H1 (cell line): ENCODE measurements at regions not wholly inside any gene's neighbourhood (a gene's known extent, or its start where the extent isn't known, plus 50 kb on each side); places are given as distances from the start of the nearest gene placed in this dataset.

Experiments
- CTCF ChIA-PET: fragments of 300-600 bp; sonication (Branson Sonifier 250); formaldehyde crosslinking; loops from one replicate; lab custom pipeline; 2021; ENCODE audit not compliant: partially characterized antibody; lab: Charles Lee
- POLR2A ChIA-PET: fragments of 300-600 bp; sonication (Branson Sonifier 250); formaldehyde crosslinking; loops from one replicate; lab custom pipeline; 2021; ENCODE audit warnings: inconsistent platforms; ENCODE audit not compliant: partially characterized antibody; lab: Charles Lee
- DNase-seq, 2 experiments: peaks; one replicate each; pipeline versions ENCODE4 v3.0.0 to v3.0.0-alpha.2; 2010 to 2022; ENCODE audit warnings: low spot score in 2 of 2, low read depth in 1 of 2, mixed read lengths in 1 of 2
- FAIRE-seq: peaks from 2 replicates; lab custom pipeline; 2011; peaks lifted over from hg19 to GRCh38; lab: Jason Lieb, UNC
- H2AFZ ChIP-seq: 2 replicates; pipeline ENCODE4 v1.8.1; 2012; ENCODE audit warnings: low read length, inconsistent platforms
- H2AK5ac ChIP-seq: 2 replicates; pipeline ENCODE4 v1.6.1; 2013; ENCODE audit warnings: low read depth, low read length
- H2BK120ac ChIP-seq: replicated peaks from 2 replicates; pipeline ENCODE3; 2013; ENCODE audit warnings: low read depth, low read length, inconsistent platforms
- H2BK12ac ChIP-seq: 2 replicates; pipeline ENCODE4 v1.6.1; 2013; ENCODE audit warnings: low read depth, low read length
- H2BK15ac ChIP-seq: 2 replicates; pipeline ENCODE4 v1.6.1; 2013; ENCODE audit warnings: low read length
- H2BK20ac ChIP-seq: 2 replicates; pipeline ENCODE4 v1.6.1; 2013; ENCODE audit warnings: low read length
- H2BK5ac ChIP-seq: 2 replicates; pipeline ENCODE4 v1.6.1; 2013; ENCODE audit warnings: low read depth, low read length
- H3K14ac ChIP-seq: 2 replicates; pipeline ENCODE4 v1.6.1; 2013; ENCODE audit warnings: inconsistent platforms; ENCODE audit not compliant: insufficient read length
- H3K18ac ChIP-seq: 2 replicates; pipeline ENCODE4 v1.6.1; 2013; ENCODE audit warnings: low read length; ENCODE audit errors: extremely low read depth
- H3K23ac ChIP-seq: 2 replicates; pipeline ENCODE4 v1.6.1; 2013; ENCODE audit warnings: inconsistent platforms; ENCODE audit not compliant: insufficient read length
- H3K23me2 ChIP-seq: 2 replicates; pipeline ENCODE4 v1.6.1; 2013; ENCODE audit warnings: low read depth, low read length
- H3K27ac ChIP-seq: 2 replicates; pipeline ENCODE4 v1.6.1; 2011; ENCODE audit warnings: low read depth, low read length, inconsistent platforms
- H3K27me3 ChIP-seq, 4 experiments: replicated peaks in 1 of 4; 1 replicate in 1 of 4; 2 replicates in 3 of 4; pipeline versions ENCODE4 v1.6.1 to v1.8.1; 2011 to 2013; ENCODE audit warnings: low read length in 3 of 4, mild to moderate bottlenecking in 3 of 4, inconsistent platforms in 2 of 4, mixed read lengths in 2 of 4, moderate library complexity in 1 of 4; ENCODE audit not compliant: control insufficient read depth in 3 of 4, insufficient read depth in 3 of 4; ENCODE audit errors: extremely low read depth in 1 of 4
- H3K36me3 ChIP-seq, 4 experiments: 2 replicates each; pipeline versions ENCODE4 v1.6.1 to v1.8.1; 2011 to 2013; ENCODE audit warnings: mild to moderate bottlenecking in 4 of 4, low read length in 3 of 4, moderate library complexity in 2 of 4, control low read depth in 1 of 4, inconsistent platforms in 1 of 4; ENCODE audit not compliant: insufficient read depth in 4 of 4, control insufficient read depth in 2 of 4
- H3K4ac ChIP-seq: replicated peaks from 2 replicates; pipeline ENCODE3; 2013; ENCODE audit warnings: low read length, low read depth, mixed read lengths, inconsistent platforms; ENCODE audit not compliant: insufficient read length
- H3K4me1 ChIP-seq, 4 experiments: replicated peaks in 1 of 4; 1 replicate in 1 of 4; 2 replicates in 3 of 4; pipeline versions ENCODE4 v1.6.1 to v1.8.1; 2011 to 2013; ENCODE audit warnings: low read length in 3 of 4, inconsistent platforms in 2 of 4, mixed read lengths in 1 of 4; ENCODE audit not compliant: insufficient read depth in 4 of 4, control insufficient read depth in 3 of 4
- H3K4me2 ChIP-seq, 2 experiments: 2 replicates each; pipeline versions ENCODE4 v1.6.1 to v1.8.1; 2011 to 2013; ENCODE audit warnings: low read depth in 2 of 2, low read length in 2 of 2, control low read depth in 1 of 2, inconsistent platforms in 1 of 2, mild to moderate bottlenecking in 1 of 2; ENCODE audit not compliant: insufficient read depth in 1 of 2
- H3K4me3 ChIP-seq, 4 experiments: fragments of 200-600, 300-600 bp in 1 of 4; sonication (generic), shearing (Covaris generic), sonication (Bioruptor Twin) in 1 of 4; 2 replicates each; pipeline versions ENCODE4 v1.5.1 to v1.8.1; 2011 to 2016; ENCODE audit warnings: low read length in 4 of 4, low read depth in 3 of 4, control low read depth in 2 of 4, inconsistent platforms in 2 of 4, mild to moderate bottlenecking in 2 of 4, mixed read lengths in 1 of 4, moderate library complexity in 1 of 4; ENCODE audit not compliant: insufficient read depth in 2 of 4; ENCODE audit errors: extremely low read depth in 1 of 4
- H3K56ac ChIP-seq: replicated peaks from 2 replicates; pipeline ENCODE3; 2013; ENCODE audit warnings: low read depth, mild to moderate bottlenecking, mixed read lengths, low read length, inconsistent platforms; ENCODE audit not compliant: insufficient read length
- H3K79me1 ChIP-seq: 2 replicates; pipeline ENCODE4 v1.6.1; 2013; ENCODE audit warnings: low read depth, low read length, control low read depth
- H3K79me2 ChIP-seq, 2 experiments: 2 replicates each; pipeline versions ENCODE4 v1.6.1 to v1.8.1; 2012 to 2013; ENCODE audit warnings: low read length in 2 of 2, mild to moderate bottlenecking in 2 of 2, inconsistent platforms in 1 of 2; ENCODE audit not compliant: insufficient read depth in 2 of 2, control insufficient read depth in 1 of 2
- H3K9ac ChIP-seq, 4 experiments: replicated peaks in 1 of 4; 1 replicate in 1 of 4; 2 replicates in 3 of 4; pipeline versions ENCODE4 v1.6.1 to v1.8.1; 2011 to 2013; ENCODE audit warnings: low read depth in 3 of 4, low read length in 3 of 4, control low read depth in 2 of 4, mild to moderate bottlenecking in 2 of 4, moderate library complexity in 2 of 4, inconsistent platforms in 1 of 4; ENCODE audit errors: extremely low read depth in 1 of 4
- H3K9me3 ChIP-seq, 2 experiments: 2 replicates each; pipeline versions ENCODE4 v1.6.1 to v1.8.1; 2012 to 2013; ENCODE audit warnings: mild to moderate bottlenecking in 2 of 2, moderate library complexity in 2 of 2, control low read depth in 1 of 2, inconsistent platforms in 1 of 2, low read depth in 1 of 2, low read length in 1 of 2, mixed read lengths in 1 of 2; ENCODE audit not compliant: insufficient read depth in 2 of 2
- H4K20me1 ChIP-seq, 2 experiments: replicated peaks in 1 of 2; 2 replicates each; pipeline versions ENCODE3 to v1.8.1; 2011 to 2013; ENCODE audit warnings: inconsistent platforms in 2 of 2, low read length in 2 of 2, mild to moderate bottlenecking in 1 of 2; ENCODE audit not compliant: insufficient read depth in 2 of 2, control insufficient read depth in 1 of 2
- H4K5ac ChIP-seq: 2 replicates; pipeline ENCODE4 v1.6.1; 2013; ENCODE audit warnings: low read length, low read depth, mixed read lengths, inconsistent platforms; ENCODE audit not compliant: insufficient read length
- H4K8ac ChIP-seq: 2 replicates; pipeline ENCODE4 v1.8.0; 2013; ENCODE audit warnings: mild to moderate bottlenecking, moderate library complexity, low read length, inconsistent platforms; ENCODE audit not compliant: insufficient read depth; ENCODE audit errors: extremely low read depth
- H4K91ac ChIP-seq: replicated peaks from 2 replicates; pipeline ENCODE3; 2013; ENCODE audit warnings: low read length, mixed read lengths, inconsistent platforms; ENCODE audit not compliant: insufficient read length
- ASH2L ChIP-seq: fragments of 200-600, 300-600 bp; sonication (generic); IDR thresholded peaks from one replicate; pipeline ENCODE4 v1.7.1; 2017; ENCODE audit warnings: low read length
- EGR1 ChIP-seq: IDR thresholded peaks from 2 replicates; pipeline ENCODE4 v1.6.1; 2011; ENCODE audit warnings: low read depth, low read length, borderline replicate concordance
- FOSL1 ChIP-seq: IDR thresholded peaks from 2 replicates; pipeline ENCODE4 v1.6.1; 2011; ENCODE audit warnings: mild to moderate bottlenecking, low read depth, low read length, moderate library complexity; ENCODE audit not compliant: insufficient read depth
- RFX5 ChIP-seq: IDR thresholded peaks from 2 replicates; pipeline ENCODE4 v1.6.1; 2011; ENCODE audit warnings: low read depth, low read length, improper control_type of control experiment, borderline replicate concordance
- SAP30 ChIP-seq: fragments of 300-600 bp; sonication (generic); IDR thresholded peaks from 2 replicates; pipeline ENCODE4 v1.7.1; 2012; ENCODE audit warnings: low read length, moderate library complexity, mild to moderate bottlenecking, inconsistent platforms; ENCODE audit not compliant: insufficient read depth, insufficient replicate concordance
- SRF ChIP-seq: IDR thresholded peaks from 2 replicates; pipeline ENCODE4 v1.6.1; 2011; ENCODE audit warnings: mild to moderate bottlenecking, low read depth, low read length, moderate library complexity
- SUZ12 ChIP-seq: fragments of 200-600 bp; sonication (generic); IDR thresholded peaks from 2 replicates; pipeline ENCODE4 v1.6.1; 2012; ENCODE audit warnings: mild to moderate bottlenecking, inconsistent platforms, low read length, moderate library complexity, mixed read lengths
- TAF7 ChIP-seq: optimal IDR thresholded peaks from 2 replicates; pipeline ENCODE3; 2011; ENCODE audit warnings: low read depth, mild to moderate bottlenecking, inconsistent platforms, low read length, moderate library complexity, borderline replicate concordance
- WGBS, 2 experiments: shearing (Covaris generic) in 1 of 2; methylation state at CpG; one replicate each; pipeline versions ENCODE4 v1.1.6 to v1.1.7; 2013 to 2015; ENCODE audit warnings: low lambda C conversion rate in 2 of 2, mixed read lengths in 2 of 2, inconsistent platforms in 1 of 2, low coverage in 1 of 2, missing lambda C conversion rate in 1 of 2; ENCODE audit not compliant: insufficient replicate concordance in 2 of 2, insufficient coverage in 1 of 2, insufficient read length in 1 of 2; ENCODE audit errors: extremely low coverage in 1 of 2, missing lambda C conversion rate in 1 of 2; 5-methylcytosine and 5-hydroxymethylcytosine counted together

GRCh38 chr2:118171546-118171945 lies 83.3 kb downstream of the INSIG2 start:
- no peak overlapping the region for H2BK15ac ChIP-seq
- no peak overlapping the region for H3K4ac ChIP-seq
- POLR2A ChIA-PET = no interaction called here
- H3K27ac ChIP-seq = no peak overlapping the region
- no peak for DNase-seq
- H3K18ac ChIP-seq = no peak overlapping the region
- no peaks in the 10 kb centered on the region for H3K23me2 ChIP-seq
- no peak overlapping the region for H2BK5ac ChIP-seq
- no peak overlapping the region for H3K14ac ChIP-seq
- no peak overlapping the region for H4K5ac ChIP-seq
- no peaks in the 10 kb centered on the region for H3K79me1 ChIP-seq
- no peaks in the 10 kb centered on the region for H3K27me3 ChIP-seq
- no peak overlapping the region for H4K8ac ChIP-seq
- H4K20me1 ChIP-seq = no peaks in the 10 kb centered on the region
- H3K79me2 ChIP-seq = no peaks in the 10 kb centered on the region
- no peaks in the 10 kb centered on the region for H3K4me1 ChIP-seq
- no peak overlapping the region for H2BK12ac ChIP-seq
- no peak overlapping the region for H3K9ac ChIP-seq
- no peaks in the 10 kb centered on the region for H3K36me3 ChIP-seq
- no peak overlapping the region for H4K91ac ChIP-seq
- no peaks in the 10 kb centered on the region for H3K9me3 ChIP-seq
- H2AFZ ChIP-seq = no peak overlapping the region
- 87% methylated on average over 2 of the region's 2 CpGs; no CpG with 5 or more reads in 1 of the 2 experiments for WGBS, 2 experiments
- H3K4me3 ChIP-seq = no peak overlapping the region
- CTCF ChIA-PET = interaction anchor here (1.0 kb wide), 1 partner anchor 710 kb away, joined by 3 read pairs; no protein-coding TSS in a partner anchor
- H2BK120ac ChIP-seq = no peak overlapping the region
- H2AK5ac ChIP-seq = no peak overlapping the region
- no peak overlapping the region for H2BK20ac ChIP-seq
- no peak overlapping the region for H3K23ac ChIP-seq
- H3K56ac ChIP-seq = no peak overlapping the region
- no peak for TF ChIP-seq EGR1
- TF ChIP-seq ASH2L = no peak
- TF ChIP-seq FOSL1 = no peak
- TF ChIP-seq RFX5 = no peak
- no peak for TF ChIP-seq TAF7
- TF ChIP-seq SRF = no peak
- TF ChIP-seq SUZ12 = no peak
- TF ChIP-seq SAP30 = no peak
- no peak for FAIRE-seq
- no peak overlapping the region for H3K4me2 ChIP-seq
